CD4-positive, alpha-beta T cell treated with Interleukin-12 subunit alpha and Interleukin-12 subunit beta, for 1 hour (primary cell): ENCODE measurements at regions not wholly inside any gene's neighbourhood (a gene's known extent, or its start where the extent isn't known, plus 50 kb on each side); places are given as distances from the start of the nearest gene placed in this dataset.

Experiments used
- DNase-seq: peaks from one replicate; pipeline ENCODE4 v3.0.0-alpha.2; 2020

DNA sequence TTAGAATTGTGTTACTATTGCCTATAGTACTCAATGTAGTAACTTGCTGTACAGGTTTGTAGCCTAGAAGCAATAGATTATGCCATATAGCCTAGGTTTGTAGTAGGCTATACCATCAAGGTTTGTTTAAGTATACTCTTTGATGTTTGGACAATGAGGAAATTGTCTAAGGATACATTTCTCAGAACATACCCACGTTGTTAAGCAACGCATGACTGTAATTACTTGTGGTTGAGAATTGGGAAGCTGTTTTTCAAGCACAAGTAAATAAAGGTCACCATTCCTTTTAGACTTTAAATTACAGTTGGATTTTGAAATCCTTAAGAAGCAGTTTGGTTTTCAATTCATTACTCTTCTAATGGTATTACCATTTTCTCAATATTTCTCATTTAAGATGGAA, 89.8 kb upstream of the KCNH7 start:
- DNase-seq = no peak

DNA sequence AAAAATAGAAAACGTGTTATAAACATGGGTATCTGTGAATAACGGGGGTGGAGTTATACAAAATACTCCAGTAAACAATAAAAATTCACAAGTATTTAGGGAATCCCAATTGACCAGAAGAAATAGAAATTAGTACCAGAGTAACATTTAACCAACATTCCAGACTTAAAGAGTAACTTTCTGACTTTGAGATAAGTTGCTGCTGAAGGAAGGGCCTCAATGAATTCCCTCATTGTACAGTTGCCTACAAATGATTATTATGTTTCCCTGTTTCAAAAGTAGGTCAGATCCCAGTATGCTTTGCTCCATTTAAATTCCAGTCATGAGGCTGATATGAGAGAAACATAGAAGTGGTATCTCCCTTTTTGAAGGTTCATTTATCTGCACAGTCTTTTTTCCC, 88.3 kb upstream of the KCNH7 start:
- DNase-seq = no peak

DNA sequence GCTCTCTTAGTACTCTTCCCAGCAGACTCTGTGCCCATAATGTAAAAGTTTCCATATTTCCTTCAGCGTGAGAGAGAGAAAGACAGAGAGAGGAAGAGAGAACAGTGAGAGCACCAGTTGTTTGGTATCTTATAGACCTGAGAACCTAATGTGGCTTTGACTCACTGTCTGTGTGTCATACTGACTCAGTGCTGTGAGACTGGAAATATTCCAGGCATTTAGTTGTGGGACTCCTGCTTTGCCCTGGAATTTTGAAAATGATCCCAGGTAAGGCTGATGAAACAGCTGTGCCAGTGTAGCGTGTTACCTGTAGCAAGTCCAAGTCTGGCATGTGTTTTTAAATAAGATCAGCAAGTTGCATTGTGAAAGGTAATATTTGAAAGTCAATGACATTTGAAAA, 87.9 kb upstream of the KCNH7 start:
- no peak for DNase-seq

DNA sequence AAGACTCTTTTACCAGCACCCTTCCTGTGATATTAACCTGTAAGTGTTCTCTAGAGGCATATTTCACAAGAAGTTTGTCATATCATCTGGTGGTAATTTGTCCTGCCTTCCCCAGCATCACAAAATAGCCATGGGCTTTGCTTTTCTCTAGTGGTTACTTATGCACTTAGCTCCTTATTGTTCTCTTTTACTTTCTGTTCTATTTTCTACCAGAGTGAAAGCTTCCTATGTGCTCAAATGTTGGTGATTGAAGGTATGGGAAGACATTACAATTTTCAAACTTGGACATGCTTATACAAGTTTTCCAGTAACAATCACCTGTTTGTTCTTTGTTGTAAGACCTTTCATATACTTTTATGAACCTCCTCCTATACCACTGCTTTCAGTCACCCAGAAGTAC, 87.0 kb upstream of the KCNH7 start:
- DNase-seq = no peak

DNA sequence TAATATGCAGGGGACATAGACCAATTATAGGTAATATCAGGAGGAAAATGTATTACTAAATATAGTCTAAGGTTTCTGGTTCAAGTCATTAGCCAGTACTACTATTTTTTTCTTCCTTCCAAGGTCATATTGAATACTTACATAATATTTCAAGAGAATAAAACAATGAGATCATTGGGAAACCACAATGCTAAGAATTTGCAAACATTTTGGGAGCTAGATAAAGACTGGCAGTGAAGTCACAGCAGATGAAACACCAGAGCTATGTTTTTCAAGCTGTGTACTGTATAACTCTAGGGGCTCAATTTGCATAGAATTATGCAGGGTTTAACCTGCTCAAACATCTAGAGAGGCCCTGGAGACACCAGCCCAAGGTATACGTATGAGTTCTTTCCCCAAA, 80.5 kb upstream of the KCNH7 start:
- no peak for DNase-seq

DNA sequence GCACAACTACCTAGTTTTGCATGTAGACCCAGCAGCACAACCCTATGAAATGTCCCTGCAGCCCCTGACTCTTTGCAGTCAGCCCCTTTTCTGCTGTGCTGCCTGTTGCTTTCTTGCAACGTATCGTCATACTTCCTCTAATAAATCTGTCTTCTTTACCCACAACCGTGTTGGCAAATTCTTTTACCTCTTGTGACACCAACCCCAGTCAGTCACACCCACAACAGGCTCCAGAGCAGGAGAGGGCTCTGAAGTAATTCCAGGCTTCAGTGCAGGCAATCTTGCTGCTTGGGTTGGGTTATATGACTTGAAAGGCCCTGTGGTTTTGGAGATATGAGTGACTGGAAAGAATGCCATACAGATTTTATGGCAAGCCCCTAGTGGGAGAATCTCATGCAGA, 79.1 kb upstream of the KCNH7 start:
- no peak for DNase-seq

DNA sequence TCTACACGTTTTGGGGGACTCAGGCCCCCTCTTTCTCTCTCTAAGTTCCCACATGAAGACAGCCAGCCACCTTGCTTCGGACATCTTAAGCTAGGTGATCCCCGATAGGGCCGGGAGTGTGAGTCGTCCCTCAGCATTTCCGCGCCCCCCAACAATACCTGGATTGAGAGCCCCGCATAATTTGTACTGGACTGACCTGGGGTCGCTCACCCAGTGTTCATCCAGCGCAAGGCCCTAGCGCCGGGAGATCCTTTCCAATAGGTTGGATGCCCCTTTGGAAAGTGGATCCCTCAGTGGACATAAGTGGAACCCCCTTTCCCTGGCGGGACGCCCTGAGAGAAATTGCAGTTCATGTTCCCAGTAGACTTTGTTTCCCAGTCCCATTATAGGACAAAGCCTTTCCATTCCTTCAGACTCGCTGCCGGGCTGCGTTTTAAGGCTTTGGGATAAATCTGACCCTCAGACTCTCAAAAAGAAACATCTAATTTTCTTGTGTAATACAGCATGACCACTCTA, 77.8 kb upstream of the KCNH7 start:
- DNase-seq = no peak

DNA sequence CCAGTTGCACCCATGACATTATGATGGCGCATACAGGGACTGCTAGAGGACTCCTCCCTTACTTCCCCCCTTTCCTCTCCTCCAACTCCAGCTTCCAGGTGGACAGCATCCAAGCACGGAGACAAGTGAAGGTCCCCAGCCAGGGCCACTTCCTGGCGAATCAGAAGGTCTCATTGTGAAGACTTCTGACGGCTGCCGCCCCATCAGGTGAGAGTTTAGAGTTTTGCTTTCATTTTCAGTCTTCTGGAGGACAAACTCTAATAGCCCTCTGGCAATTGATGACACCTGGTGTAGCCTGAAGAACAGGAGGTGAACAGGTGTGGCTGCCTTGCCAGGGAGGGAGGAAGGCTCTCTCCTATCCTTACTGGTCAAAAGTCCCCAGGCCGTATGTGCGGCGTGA, 77.3 kb upstream of the KCNH7 start:
- no peak for DNase-seq

DNA sequence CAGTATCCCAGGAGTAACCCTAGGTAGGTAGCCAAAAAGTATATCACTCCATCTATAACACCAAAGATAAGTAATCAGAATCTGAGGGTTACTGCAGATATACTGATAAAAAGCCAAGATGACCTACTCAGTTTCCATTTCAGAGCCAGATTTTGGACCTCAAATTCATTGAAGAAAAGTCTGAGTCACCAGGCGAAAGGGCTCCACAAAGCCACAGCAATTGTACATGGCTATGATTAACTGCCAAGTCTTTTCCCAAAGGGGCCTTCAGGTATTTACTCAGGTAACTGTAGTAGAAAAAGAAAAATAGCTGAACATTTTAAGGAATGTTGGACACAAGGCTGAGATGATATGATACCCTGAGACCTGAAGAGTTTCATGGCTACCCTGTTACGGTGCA, 75.6 kb upstream of the KCNH7 start:
- no peak for DNase-seq

DNA sequence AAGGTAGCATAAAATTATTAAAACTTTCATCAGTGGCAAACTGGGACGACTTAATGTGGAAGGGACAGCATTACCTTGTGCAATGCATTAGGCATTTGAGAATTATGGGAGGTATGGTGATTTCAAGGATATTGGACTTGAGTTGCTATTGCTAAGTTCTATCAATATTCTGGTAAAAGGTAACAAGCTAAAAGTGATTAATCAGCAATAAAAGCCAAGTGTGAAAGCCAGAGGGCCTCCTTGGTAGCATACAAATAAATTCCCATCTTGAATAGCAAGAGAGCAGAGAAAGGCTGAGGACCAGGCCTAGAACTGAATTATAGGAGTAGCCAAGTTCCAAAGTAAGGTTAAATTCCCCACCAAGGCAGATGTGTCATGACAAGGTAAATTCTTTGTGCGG, 74.2 kb upstream of the KCNH7 start:
- no peak for DNase-seq

DNA sequence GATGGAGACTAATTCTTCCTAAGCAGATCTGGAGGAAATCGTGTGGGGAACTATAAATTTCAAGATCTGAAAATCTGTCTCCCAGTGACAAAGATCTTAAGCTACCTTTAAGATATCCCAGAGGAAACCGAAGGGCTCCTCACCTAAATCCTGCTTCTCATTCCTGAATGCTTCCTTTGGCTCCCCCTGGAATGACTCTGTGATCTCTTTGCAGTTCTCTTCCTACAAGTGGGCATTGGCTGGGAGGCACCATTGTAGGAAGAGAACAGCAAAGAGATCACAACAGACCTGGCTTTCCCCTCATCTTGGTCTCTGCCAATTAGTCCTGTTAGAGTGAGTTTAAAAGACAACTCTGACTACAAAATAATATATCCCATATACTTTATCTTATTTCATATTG, 70.0 kb upstream of the KCNH7 start:
- DNase-seq = no peak

DNA sequence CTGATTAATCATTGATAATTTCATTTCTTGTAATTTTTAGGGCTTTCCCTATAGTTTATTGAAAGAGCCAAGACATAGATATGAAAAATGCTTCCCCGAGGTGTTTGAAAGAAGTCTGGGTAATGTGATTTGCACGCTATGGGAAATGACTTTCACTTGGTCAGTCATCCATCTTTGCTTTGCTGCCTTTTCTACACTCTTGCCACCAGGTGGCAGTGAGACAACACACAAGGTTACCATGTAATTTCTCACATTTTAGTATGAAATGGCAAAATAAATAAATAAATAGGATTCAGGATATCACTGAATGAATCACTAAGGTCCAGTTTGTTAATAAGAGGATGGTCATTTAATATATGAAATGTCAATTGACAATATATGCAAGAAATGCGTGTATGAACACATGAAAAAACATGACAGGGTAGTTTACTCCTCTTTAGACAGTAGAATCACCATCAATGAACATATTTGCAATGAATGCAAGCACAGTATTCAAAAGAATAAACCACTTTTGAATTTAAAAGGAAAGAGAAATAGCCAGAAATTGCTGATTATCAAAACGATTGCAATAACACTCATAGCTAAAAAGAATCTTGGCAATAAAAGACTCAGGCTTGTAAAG, 52.2 kb upstream of the KCNH7 start:
- no peak for DNase-seq

DNA sequence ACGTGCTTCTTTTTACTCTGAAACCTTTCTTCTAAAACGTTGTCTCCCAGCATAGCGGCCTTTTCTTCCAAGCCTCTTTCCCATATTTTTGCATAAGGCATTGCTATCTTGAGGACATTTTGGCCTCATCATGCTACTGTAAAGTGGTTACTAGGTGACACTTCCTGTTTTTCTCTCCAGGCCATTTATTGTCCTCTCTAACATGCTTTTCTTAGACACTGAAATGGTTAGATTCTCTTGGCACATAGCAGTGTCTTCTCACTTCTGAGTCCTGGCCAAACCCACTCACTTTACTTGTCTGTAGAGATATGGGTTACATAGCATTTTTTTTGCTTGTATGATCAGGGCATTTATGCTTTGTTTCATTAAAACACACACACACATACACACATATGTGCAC, 50.1 kb upstream of the KCNH7 start:
- no peak for DNase-seq
